ENCODE measurements at regions not wholly inside any gene's neighbourhood (a gene's known extent, or its start where the extent isn't known, plus 50 kb on each side); places are given as distances from the start of the nearest gene placed in this dataset.

DNA sequence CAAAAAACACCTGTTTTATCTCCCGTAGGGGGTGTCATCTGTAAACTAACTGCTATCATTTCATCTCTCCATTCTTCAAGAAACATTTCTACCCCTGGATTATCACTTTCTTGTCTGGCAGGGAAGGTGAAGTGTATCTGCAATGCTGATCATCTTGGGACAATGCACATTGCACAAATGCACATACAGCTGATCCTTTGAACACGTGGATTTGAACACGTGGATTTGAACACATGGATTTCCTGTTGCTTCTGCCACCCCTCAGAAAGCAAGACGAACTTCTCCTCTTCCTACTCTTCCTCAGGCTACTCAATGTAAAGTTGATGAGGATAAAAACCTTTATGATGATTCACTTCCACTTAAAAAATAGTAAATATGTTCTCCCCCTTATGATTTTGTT is 147.4 kb upstream of the PRLR start:
- TF ChIP-seq POLR2AphosphoS5 (IDR thresholded peaks at IDR 0.05) (no peak), POLR2A (IDR thresholded peaks at IDR 0.05) (no peak)
- TF ChIP-seq, protein P1, sequence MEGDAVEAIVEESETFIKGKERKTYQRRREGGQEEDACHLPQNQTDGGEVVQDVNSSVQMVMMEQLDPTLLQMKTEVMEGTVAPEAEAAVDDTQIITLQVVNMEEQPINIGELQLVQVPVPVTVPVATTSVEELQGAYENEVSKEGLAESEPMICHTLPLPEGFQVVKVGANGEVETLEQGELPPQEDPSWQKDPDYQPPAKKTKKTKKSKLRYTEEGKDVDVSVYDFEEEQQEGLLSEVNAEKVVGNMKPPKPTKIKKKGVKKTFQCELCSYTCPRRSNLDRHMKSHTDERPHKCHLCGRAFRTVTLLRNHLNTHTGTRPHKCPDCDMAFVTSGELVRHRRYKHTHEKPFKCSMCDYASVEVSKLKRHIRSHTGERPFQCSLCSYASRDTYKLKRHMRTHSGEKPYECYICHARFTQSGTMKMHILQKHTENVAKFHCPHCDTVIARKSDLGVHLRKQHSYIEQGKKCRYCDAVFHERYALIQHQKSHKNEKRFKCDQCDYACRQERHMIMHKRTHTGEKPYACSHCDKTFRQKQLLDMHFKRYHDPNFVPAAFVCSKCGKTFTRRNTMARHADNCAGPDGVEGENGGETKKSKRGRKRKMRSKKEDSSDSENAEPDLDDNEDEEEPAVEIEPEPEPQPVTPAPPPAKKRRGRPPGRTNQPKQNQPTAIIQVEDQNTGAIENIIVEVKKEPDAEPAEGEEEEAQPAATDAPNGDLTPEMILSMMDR (IDR thresholded peaks at IDR 0.05): no peak

Data from breast epithelium (tissue), 3 donors.